ENCODE measurements at regions not wholly inside any gene's neighbourhood (a gene's known extent, or its start where the extent isn't known, plus 50 kb on each side); places are given as distances from the start of the nearest gene placed in this dataset.

DNA sequence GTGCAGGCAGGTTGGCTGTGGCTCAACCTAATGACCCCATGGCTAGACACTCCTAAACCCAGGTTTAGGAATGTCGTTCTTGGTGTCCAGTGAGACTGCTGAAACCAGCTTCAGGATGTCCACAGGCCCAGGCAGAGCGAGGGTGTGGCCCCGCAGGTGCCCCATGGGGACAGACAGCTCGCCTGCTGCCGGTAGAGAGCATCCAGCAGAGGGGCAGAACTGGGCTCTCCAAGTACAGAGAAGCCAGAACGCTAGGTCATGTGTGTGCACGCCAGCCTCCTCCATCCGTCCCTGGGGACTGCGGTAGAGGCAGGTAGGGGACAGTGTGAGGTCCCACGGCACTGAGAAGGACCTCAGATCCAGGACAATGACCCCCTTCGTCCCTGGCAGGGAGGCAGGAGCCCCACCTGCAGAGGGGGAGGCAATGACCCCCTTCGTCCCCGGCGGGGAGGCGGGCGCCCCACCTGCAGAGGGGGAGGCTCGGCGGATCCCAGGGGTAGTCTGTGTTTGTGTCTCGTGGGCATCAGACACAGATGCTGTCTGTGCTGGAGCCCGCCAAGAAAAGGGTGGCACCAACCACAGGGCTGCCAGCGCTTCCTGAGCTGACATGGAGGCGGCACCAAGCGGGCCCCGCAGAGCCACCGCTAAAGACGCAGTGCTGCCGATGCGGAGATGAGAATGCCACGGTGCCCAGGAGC is 118.4 kb downstream of the FAM53A start:
- peaks cover 0 to 27% of the 10 kb centered on the region in 2 donors for H3K27me3 ChIP-seq
- no peak for DNase-seq
- no peaks in the 10 kb centered on the region for H3K4me1 ChIP-seq
- intact Hi-C loops (cut with DNase I; ENCODE audit: low total_unique reads), result no loop called here
- no peak overlapping the region for H3K27ac ChIP-seq
- no peaks in the 10 kb centered on the region for H3K36me3 ChIP-seq
- H3K4me3 ChIP-seq, result no peak overlapping the region
- TF ChIP-seq, protein P1, sequence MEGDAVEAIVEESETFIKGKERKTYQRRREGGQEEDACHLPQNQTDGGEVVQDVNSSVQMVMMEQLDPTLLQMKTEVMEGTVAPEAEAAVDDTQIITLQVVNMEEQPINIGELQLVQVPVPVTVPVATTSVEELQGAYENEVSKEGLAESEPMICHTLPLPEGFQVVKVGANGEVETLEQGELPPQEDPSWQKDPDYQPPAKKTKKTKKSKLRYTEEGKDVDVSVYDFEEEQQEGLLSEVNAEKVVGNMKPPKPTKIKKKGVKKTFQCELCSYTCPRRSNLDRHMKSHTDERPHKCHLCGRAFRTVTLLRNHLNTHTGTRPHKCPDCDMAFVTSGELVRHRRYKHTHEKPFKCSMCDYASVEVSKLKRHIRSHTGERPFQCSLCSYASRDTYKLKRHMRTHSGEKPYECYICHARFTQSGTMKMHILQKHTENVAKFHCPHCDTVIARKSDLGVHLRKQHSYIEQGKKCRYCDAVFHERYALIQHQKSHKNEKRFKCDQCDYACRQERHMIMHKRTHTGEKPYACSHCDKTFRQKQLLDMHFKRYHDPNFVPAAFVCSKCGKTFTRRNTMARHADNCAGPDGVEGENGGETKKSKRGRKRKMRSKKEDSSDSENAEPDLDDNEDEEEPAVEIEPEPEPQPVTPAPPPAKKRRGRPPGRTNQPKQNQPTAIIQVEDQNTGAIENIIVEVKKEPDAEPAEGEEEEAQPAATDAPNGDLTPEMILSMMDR (IDR thresholded peaks at IDR 0.05), result no peak
- TF ChIP-seq POLR2A (IDR thresholded peaks at IDR 0.05), result no peak
- H3K9me3 ChIP-seq, result no peaks in the 10 kb centered on the region

- no peak overlapping the region for H3K27ac ChIP-seq
- no peaks in the 10 kb centered on the region for H3K36me3 ChIP-seq
- H3K9me3 ChIP-seq, result no peaks in the 10 kb centered on the region
- intact Hi-C loops (cut with DNase I; ENCODE audit: low total_unique reads), result no loop called here
- peaks cover 0 to 27% of the 10 kb centered on the region in 2 donors for H3K27me3 ChIP-seq
- H3K4me3 ChIP-seq, result no peak overlapping the region
- H3K4me1 ChIP-seq, result no peaks in the 10 kb centered on the region
- TF ChIP-seq POLR2A (IDR thresholded peaks at IDR 0.05), result no peak
- TF ChIP-seq, protein P1 (IDR thresholded peaks at IDR 0.05), result no peak
- no peak for DNase-seq
Observed at GRCh38 chr4:1564535-1565375, 119.4 kb downstream of the FAM53A start.

- intact Hi-C loops (cut with DNase I; ENCODE audit: low total_unique reads), result no loop called here
- TF ChIP-seq, protein P1 (IDR thresholded peaks at IDR 0.05), result no peak
- no peak for TF ChIP-seq POLR2A (IDR thresholded peaks at IDR 0.05)
- Histone ChIP-seq H3K27me3 (peaks cover 0 to 27% of the 10 kb centered on the region in 2 donors), H3K9me3 (no peaks in the 10 kb centered on the region), H3K36me3 (no peaks in the 10 kb centered on the region), H3K4me1 (no peaks in the 10 kb centered on the region), H3K27ac (no peak overlapping the region), H3K4me3 (no peak overlapping the region)
- DNase-seq, result no peak
Observed at GRCh38 chr4:1563768-1564485, 120.2 kb downstream of the FAM53A start.

DNA sequence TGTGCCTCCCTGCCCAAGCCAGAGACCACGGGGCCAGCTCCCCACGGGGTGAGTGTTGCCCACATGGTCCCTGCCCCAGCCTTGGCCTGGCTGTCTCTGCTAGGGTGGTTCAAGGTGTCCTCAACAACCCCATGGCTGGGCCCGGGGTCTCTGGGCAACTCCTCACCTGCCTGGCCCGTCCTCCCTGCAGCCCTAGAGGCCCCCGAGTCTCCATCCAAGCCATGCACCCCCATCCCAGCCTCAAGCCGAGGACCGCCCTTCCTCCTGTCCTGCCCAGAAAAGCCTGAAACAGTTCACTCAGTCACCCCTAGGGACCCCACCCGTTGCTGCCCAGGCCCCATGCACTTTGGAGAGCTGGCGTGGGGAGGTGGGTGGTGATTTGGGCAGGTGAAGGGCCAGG is 120.9 kb downstream of the FAM53A start:
- Histone ChIP-seq H3K4me3 (no peak overlapping the region), H3K27ac (no peak overlapping the region), H3K27me3 (peaks cover 0 to 27% of the 10 kb centered on the region in 2 donors), H3K36me3 (no peaks in the 10 kb centered on the region), H3K9me3 (no peaks in the 10 kb centered on the region), H3K4me1 (no peaks in the 10 kb centered on the region)
- intact Hi-C loops (cut with DNase I; ENCODE audit: low total_unique reads), result no loop called here
- no peak for DNase-seq
- TF ChIP-seq POLR2A (IDR thresholded peaks at IDR 0.05), result no peak
- TF ChIP-seq, protein P1 (IDR thresholded peaks at IDR 0.05), result no peak

Data from uterus (tissue), 3 donors.